ENCODE measurements at regions not wholly inside any gene's neighbourhood (a gene's known extent, or its start where the extent isn't known, plus 50 kb on each side); places are given as distances from the start of the nearest gene placed in this dataset.
"Not testable (repeated sequence)": the region's sequence is repeated elsewhere in the genome, so short reads cannot be mapped to it uniquely, and the experiment has no call there.

- DNase-seq: no peak
Measured at GRCh38 chr2:111660811-111661210, 223.2 kb downstream of the ANAPC1 start.

GRCh38 chr2:111661286-111661940 lies 222.6 kb downstream of the ANAPC1 start:
- DNase-seq: no peak

GRCh38 chr2:111662039-111662770 lies 221.8 kb downstream of the ANAPC1 start:
- DNase-seq: no peak

GRCh38 chr2:111662771-111663470 lies 221.1 kb downstream of the ANAPC1 start:
- DNase-seq: no peak

GRCh38 chr2:111663471-111664274 lies 220.3 kb downstream of the ANAPC1 start:
- DNase-seq: peak; percentile 73

GRCh38 chr2:111664275-111664850 lies 219.6 kb downstream of the ANAPC1 start:
- no peak for DNase-seq

- no peak for DNase-seq
Measured at GRCh38 chr2:111665011-111665410, 219.0 kb downstream of the ANAPC1 start.

GRCh38 chr2:111665551-111666116 lies 218.4 kb downstream of the ANAPC1 start:
- no peak for DNase-seq

GRCh38 chr2:111666160-111666559 lies 217.8 kb downstream of the ANAPC1 start:
- DNase-seq: no peak

GRCh38 chr2:111667001-111667400 lies 217.0 kb downstream of the ANAPC1 start:
- DNase-seq: no peak

GRCh38 chr2:111667542-111668273 lies 216.3 kb downstream of the ANAPC1 start:
- DNase-seq: peak; percentile 56

GRCh38 chr2:111668274-111668616 lies 215.7 kb downstream of the ANAPC1 start:
- DNase-seq: no peak

GRCh38 chr2:111668741-111669140 lies 215.3 kb downstream of the ANAPC1 start:
- no peak for DNase-seq

- DNase-seq: peak; percentile 17
Measured at GRCh38 chr2:111669928-111670695, 213.9 kb downstream of the ANAPC1 start.

- DNase-seq: no peak
Measured at GRCh38 chr2:111670776-111671175, 213.2 kb downstream of the ANAPC1 start.

GRCh38 chr2:111671426-111672150 lies 212.4 kb downstream of the ANAPC1 start:
- no peak for DNase-seq

- not testable (repeated sequence) for DNase-seq
Measured at GRCh38 chr2:111672641-111673040, 211.4 kb downstream of the ANAPC1 start.

- no peak for DNase-seq
Measured at GRCh38 chr2:111673526-111673925, 210.5 kb downstream of the ANAPC1 start.

- no peak for DNase-seq
Measured at GRCh38 chr2:111675419-111676194, 208.4 kb downstream of the ANAPC1 start.
